Fibroblast of mammary gland (primary cell): ENCODE measurements at regions not wholly inside any gene's neighbourhood (a gene's known extent, or its start where the extent isn't known, plus 50 kb on each side); places are given as distances from the start of the nearest gene placed in this dataset.

Experiments
- DNase-seq: peaks from one replicate; pipeline ENCODE4 v3.0.0-alpha.2; 2010; ENCODE audit warnings: low read depth
- H3K4me3 ChIP-seq: 2 replicates; pipeline ENCODE4 v1.5.1; 2011; ENCODE audit warnings: low read depth, mild to moderate bottlenecking, low read length, moderate library complexity; ENCODE audit not compliant: control insufficient read depth
- CTCF ChIP-seq: conservative IDR thresholded peaks from 2 replicates; pipeline ENCODE4 v1.5.1; 2011; ENCODE audit warnings: low read depth, low read length, inconsistent platforms; ENCODE audit not compliant: control insufficient read depth, insufficient read depth

- no peak for DNase-seq
- H3K4me3 ChIP-seq: no peak overlapping the region
- TF ChIP-seq CTCF: no peak
Measured at GRCh38 chr13:71240911-71241310, 626.1 kb downstream of the DACH1 start.

- no peak for TF ChIP-seq CTCF
- DNase-seq: no peak
Measured at GRCh38 chr13:71237332-71237731, 629.7 kb downstream of the DACH1 start.

GRCh38 chr13:71219698-71220415, 647.1 kb downstream of the DACH1 start:
- no peak for DNase-seq
- no peak overlapping the region for H3K4me3 ChIP-seq

More at GRCh38 chr13:71237332-71237731, 629.7 kb downstream of the DACH1 start:
- no peak overlapping the region for H3K4me3 ChIP-seq

GRCh38 chr13:71218960-71219359, 648.0 kb downstream of the DACH1 start:
- no peak for DNase-seq
- no peak for TF ChIP-seq CTCF
- no peak overlapping the region for H3K4me3 ChIP-seq

More at GRCh38 chr13:71219698-71220415, 647.1 kb downstream of the DACH1 start:
- TF ChIP-seq CTCF: no peak

GRCh38 chr13:71217827-71218226, 649.2 kb downstream of the DACH1 start:
- no peak for TF ChIP-seq CTCF
- H3K4me3 ChIP-seq: no peak overlapping the region
- no peak for DNase-seq

- no peak for DNase-seq
- no peak for TF ChIP-seq CTCF
- no peak overlapping the region for H3K4me3 ChIP-seq
Measured at GRCh38 chr13:71214821-71215220, 652.2 kb downstream of the DACH1 start.
